Brain microvascular endothelial cell (primary cell): ENCODE measurements at regions not wholly inside any gene's neighbourhood (a gene's known extent, or its start where the extent isn't known, plus 50 kb on each side); places are given as distances from the start of the nearest gene placed in this dataset.

ENCODE experiments used
- DNase-seq: peaks from one replicate; pipeline ENCODE4 v3.0.0-alpha.2; 2020
- H3K27ac ChIP-seq: fragments of 250-450 bp; sonication (Bioruptor Pico); 2 replicates; pipeline ENCODE4 v1.5.1; 2020; ENCODE audit warnings: mild to moderate bottlenecking, moderate library complexity
- H3K27me3 ChIP-seq: fragments of 250-450 bp; sonication (Bioruptor Pico); replicated peaks from 2 replicates; pipeline ENCODE4 v1.5.1; 2020; ENCODE audit warnings: mild to moderate bottlenecking
- H3K36me3 ChIP-seq: fragments of 250-450 bp; sonication (Bioruptor Pico); replicated peaks from 2 replicates; pipeline ENCODE4 v1.5.1; 2020; ENCODE audit warnings: mild to moderate bottlenecking
- H3K4me3 ChIP-seq: 2 replicates; pipeline ENCODE4 v1.5.1; 2011; ENCODE audit warnings: low read depth, mild to moderate bottlenecking, control low read depth, low read length, moderate library complexity
- in situ Hi-C: cut with HindIII; loops from 2 replicates; pipeline ENCODE4 v1.10.0; 2017; ENCODE audit warnings: low sequenced_read_pairs, low pct_ligation_motif_present
- TF ChIP-seq, protein P1 (sequence below): IDR thresholded peaks from 2 replicates; pipeline ENCODE4 v1.5.1; 2011; ENCODE audit warnings: low read depth, mild to moderate bottlenecking, moderate library complexity, low read length, control low read depth, inconsistent platforms; ENCODE audit errors: missing control alignments

DNA sequence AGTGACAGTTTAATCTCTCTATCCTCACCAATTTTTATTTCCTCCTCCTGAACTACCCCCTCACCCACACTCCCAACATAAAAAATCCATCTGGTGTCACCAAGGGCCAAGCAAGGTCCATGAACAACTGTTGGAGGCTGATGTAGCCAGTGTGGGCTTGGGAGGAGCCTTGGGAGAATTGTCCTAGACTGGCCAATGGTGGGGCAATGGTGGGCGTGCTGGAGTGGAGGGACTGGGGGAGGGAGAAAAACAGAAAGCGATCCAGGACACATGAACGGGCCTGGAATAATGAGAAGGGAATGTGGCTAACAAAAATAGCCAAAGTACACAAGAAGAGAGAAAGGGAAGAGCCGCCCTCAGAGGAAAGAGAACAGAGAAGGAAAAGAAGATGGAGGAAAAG, 272.6 kb downstream of the ENC1 start:
- in situ Hi-C loops = no loop called here
- no peaks in the 10 kb centered on the region for H3K36me3 ChIP-seq
- no peak overlapping the region for H3K27ac ChIP-seq
- no peak overlapping the region for H3K4me3 ChIP-seq
- TF ChIP-seq, protein P1, sequence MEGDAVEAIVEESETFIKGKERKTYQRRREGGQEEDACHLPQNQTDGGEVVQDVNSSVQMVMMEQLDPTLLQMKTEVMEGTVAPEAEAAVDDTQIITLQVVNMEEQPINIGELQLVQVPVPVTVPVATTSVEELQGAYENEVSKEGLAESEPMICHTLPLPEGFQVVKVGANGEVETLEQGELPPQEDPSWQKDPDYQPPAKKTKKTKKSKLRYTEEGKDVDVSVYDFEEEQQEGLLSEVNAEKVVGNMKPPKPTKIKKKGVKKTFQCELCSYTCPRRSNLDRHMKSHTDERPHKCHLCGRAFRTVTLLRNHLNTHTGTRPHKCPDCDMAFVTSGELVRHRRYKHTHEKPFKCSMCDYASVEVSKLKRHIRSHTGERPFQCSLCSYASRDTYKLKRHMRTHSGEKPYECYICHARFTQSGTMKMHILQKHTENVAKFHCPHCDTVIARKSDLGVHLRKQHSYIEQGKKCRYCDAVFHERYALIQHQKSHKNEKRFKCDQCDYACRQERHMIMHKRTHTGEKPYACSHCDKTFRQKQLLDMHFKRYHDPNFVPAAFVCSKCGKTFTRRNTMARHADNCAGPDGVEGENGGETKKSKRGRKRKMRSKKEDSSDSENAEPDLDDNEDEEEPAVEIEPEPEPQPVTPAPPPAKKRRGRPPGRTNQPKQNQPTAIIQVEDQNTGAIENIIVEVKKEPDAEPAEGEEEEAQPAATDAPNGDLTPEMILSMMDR = no peak
- DNase-seq = no peak
- H3K27me3 ChIP-seq = no peaks in the 10 kb centered on the region

DNA sequence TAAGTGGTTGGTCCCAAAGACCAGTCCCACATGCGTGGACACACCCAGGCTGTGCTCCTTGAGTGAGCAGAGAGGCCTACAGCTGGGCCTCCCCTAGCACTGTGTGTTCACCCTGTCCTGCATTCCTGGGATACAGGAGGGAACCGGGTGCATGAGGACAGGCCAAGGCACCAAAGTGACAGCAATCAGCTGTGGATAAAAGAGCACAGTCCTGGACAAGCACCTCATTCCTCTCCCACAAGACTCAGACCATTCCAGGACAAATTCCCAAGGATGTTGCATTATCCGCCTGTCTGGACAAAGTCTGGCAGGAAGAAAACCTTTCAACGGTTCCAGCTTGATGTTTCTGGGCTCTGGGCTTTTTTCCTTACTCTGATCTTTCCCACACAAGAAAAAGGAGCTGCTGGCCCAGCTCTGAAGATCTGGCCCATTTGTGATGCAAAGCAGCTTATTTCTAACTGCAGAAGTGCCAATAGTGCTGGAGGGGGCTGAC, 273.2 kb downstream of the ENC1 start:
- in situ Hi-C loops = no loop called here
- no peak overlapping the region for H3K27ac ChIP-seq
- no peaks in the 10 kb centered on the region for H3K27me3 ChIP-seq
- H3K36me3 ChIP-seq = no peaks in the 10 kb centered on the region
- TF ChIP-seq, protein P1 = no peak
- DNase-seq = no peak
- H3K4me3 ChIP-seq = no peak overlapping the region

DNA sequence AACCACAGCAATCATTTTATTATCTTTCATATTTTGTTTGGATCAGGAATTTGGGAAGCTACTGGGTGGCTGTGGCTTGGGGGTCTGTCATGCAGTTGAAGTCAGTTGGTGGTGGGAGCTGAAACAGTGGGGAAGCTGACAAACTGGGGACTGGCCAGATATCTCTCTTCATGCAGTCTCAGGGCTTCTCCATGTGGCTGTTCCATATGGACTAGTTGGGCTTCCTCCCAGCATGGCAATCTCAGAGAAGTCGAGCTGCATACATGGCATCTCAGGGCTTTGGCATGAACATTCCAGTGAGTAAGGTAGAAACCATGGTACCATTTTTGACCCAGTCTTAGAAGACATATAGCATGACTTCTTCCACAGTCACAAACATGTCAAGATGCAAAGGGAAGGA, 274.8 kb downstream of the ENC1 start:
- in situ Hi-C loops = no loop called here
- Histone ChIP-seq H3K27ac (no peak overlapping the region), H3K4me3 (no peak overlapping the region), H3K36me3 (no peaks in the 10 kb centered on the region), H3K27me3 (no peaks in the 10 kb centered on the region)
- DNase-seq = no peak
- TF ChIP-seq, protein P1 = no peak

DNA sequence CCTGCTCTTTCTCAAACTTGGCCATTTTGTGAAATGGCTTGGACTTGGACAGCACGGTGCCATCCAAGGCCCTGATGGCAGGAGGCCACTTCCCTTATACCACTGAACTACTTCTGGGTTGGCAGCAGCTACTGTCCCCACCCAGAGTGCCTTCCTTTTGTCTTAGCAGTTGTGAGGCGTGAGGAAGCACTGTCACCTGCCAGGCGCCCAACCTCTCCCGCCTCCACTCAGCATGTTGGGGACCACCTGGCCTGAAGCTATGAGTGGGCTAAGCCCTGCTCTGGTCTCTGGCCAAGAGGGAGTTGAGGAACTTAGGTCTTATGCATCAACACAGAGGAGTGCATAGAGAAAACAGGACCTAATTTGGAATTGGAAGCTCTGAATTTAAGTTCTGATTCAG, 276.0 kb downstream of the ENC1 start:
- Histone ChIP-seq H3K4me3 (no peak overlapping the region), H3K36me3 (no peaks in the 10 kb centered on the region), H3K27ac (no peak overlapping the region), H3K27me3 (no peaks in the 10 kb centered on the region)
- in situ Hi-C loops = no loop called here
- TF ChIP-seq, protein P1 = no peak
- no peak for DNase-seq

DNA sequence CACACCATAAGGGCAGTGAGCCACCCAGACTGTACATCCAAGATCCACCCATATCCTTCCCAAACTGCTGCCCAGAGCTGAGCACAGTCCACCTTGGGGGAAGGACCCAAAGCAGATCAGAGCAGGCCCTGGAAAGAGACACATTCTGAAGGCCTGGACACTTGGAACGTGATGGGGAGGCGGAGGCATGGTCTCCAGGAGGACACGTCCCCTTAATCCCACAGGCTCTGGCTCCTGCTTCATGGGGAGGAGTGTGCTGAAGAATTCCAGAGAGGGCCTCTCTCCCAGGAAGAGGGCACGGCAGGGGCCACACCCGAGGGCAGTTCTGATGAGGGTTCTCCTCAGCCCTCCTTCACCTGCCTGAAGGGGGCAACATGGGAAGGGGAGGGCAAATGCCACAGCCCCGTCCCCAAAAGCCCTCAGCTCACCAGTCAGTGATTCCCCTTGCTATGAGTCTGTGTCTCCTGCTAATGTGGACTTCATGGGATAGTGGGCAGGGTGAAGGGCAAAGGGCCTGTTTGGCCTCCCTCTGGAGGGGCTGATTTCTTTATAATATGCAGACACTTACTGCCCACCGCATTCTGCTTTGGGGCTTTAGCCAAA, 276.8 kb downstream of the ENC1 start:
- Histone ChIP-seq H3K27me3 (no peaks in the 10 kb centered on the region), H3K36me3 (no peaks in the 10 kb centered on the region), H3K4me3 (no peak overlapping the region), H3K27ac (no peak overlapping the region)
- in situ Hi-C loops = no loop called here
- no peak for DNase-seq
- TF ChIP-seq, protein P1 = no peak
